GM12864 (cell line): ENCODE measurements at regions not wholly inside any gene's neighbourhood (a gene's known extent, or its start where the extent isn't known, plus 50 kb on each side); places are given as distances from the start of the nearest gene placed in this dataset.

ENCODE experiments used
- DNase-seq: peaks from one replicate; pipeline ENCODE4 v3.0.0-alpha.2; 2011; ENCODE audit warnings: low read depth
- H3K4me3 ChIP-seq: 2 replicates; pipeline ENCODE4 v1.5.1; 2011; ENCODE audit warnings: mild to moderate bottlenecking, low read depth, low read length, control low read depth
- TF ChIP-seq, protein P1 (sequence below): IDR thresholded peaks from 2 replicates; pipeline ENCODE4 v1.5.1; 2011; ENCODE audit warnings: low read depth, mild to moderate bottlenecking, moderate library complexity, low read length, control low read depth, inconsistent platforms; ENCODE audit errors: missing control alignments

DNA sequence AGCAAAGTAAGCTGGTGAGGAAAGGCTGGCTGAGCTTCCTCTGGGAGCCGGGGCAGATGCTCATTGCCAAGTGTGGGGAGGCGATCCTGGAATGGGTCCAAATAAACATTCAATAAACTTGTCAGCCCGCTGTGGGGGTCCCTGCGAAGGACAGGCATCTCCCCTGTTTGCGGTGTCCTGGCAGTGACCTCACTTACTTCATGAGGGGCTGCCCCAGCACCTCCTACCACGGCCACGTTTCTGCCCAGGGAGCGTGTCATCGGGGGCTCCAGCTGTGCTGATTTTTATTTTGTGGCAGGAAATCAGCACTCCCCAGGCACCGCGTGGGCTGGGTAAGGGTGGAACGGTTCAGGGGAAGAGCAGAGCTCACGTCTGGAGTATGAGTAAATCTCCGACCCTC, 493.9 kb upstream of the B3GAT1 start:
- TF ChIP-seq, protein P1, sequence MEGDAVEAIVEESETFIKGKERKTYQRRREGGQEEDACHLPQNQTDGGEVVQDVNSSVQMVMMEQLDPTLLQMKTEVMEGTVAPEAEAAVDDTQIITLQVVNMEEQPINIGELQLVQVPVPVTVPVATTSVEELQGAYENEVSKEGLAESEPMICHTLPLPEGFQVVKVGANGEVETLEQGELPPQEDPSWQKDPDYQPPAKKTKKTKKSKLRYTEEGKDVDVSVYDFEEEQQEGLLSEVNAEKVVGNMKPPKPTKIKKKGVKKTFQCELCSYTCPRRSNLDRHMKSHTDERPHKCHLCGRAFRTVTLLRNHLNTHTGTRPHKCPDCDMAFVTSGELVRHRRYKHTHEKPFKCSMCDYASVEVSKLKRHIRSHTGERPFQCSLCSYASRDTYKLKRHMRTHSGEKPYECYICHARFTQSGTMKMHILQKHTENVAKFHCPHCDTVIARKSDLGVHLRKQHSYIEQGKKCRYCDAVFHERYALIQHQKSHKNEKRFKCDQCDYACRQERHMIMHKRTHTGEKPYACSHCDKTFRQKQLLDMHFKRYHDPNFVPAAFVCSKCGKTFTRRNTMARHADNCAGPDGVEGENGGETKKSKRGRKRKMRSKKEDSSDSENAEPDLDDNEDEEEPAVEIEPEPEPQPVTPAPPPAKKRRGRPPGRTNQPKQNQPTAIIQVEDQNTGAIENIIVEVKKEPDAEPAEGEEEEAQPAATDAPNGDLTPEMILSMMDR = no peak
- DNase-seq = no peak
- no peak overlapping the region for H3K4me3 ChIP-seq

DNA sequence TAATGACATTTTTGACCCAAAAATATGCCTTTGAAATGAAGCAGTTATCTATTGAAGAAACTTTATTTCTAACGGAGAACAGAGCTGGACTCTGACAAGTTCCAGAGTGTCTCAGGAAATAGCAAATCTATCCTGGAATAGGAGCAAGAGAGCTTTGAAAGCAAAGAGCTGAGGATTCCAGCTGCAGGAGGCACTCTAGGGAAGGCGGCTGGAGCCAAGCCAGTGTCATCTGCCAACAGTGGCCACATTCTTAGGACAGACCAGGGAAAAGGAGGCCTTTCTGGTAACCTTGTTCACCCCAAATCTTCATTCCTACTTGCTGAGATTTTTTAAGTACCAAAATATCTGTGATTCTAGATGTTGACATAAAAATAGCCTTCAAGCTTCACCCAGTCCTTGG, 493.5 kb upstream of the B3GAT1 start:
- no peak overlapping the region for H3K4me3 ChIP-seq
- no peak for DNase-seq
- TF ChIP-seq, protein P1 = no peak

DNA sequence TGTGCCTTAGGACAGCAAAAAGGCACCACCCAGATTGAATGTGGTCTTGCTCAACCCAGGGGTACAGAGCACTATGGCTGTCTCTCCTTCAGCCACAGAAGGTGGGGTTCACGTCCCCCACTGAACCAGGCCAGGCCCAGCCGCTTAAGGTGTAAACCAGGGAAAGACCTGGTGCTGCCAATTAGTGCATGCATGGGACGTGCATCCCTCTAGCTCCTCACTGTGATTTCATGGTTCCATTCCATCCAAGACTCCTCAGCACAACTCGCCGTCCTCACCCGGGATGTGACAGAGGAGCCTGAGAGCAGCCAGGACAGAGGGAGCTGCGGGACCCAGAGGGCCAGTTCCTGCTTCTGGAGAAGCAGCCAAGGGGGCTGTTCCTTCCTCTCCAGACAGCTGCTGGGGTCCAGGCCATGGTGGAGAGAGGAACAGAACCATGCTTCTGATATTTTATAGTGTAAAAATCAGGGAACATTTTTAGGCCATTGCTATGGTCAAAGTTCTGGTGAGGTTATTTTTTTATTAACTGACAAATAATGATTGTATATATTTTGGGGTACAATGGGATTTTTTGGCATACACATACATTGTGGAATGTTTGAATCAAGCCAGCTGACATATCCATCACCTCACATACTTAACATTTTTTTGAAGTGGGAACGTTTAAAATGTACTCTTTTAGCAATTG, 492.2 kb upstream of the B3GAT1 start:
- DNase-seq = no peak
- no peak overlapping the region for H3K4me3 ChIP-seq
- TF ChIP-seq, protein P1 = no peak

DNA sequence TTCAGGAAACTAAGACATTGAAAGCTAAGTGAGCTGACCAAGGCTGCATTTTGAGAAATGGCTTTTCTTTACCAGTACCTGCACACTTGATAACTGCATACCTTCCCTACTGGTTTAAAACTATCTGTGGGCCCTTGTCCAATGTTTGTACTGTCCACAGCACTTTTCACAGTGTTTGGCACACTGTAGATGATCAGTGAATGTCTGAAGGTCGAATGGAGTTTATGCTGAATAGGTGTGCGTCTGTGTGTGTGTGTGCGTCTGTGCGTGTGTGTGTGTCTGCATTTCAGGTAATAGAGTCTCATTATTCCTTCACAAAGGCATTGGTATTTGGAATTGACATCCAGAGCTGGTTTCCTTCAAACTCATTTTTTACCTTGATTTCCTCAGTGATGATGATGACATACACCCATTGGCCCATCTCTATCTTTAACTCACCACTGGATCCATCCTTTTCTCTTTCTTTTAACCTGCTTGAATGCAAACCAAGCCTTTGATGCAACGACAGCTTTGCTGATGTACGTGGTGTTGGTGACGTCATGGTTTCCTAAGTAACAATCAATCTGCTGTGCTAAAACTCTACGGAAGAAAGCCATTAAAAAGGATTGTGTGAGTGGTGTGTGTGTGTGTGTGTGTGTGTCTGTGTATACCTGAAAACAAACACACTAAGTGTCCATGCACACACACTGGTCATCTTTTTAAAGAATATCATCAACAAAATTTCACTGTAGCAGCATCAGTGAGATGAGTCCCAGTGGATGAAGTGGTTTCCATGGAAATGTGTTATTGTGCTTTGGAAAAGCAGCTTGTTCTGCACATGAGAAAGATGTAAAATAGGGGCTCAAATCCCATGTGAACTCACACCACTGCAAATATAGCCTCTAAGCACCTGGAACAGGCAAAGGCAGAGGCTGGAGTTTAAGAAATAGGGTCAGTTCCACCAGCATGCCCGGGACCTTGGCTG, 490.2 kb upstream of the B3GAT1 start:
- no peak overlapping the region for H3K4me3 ChIP-seq
- DNase-seq = no peak
- TF ChIP-seq, protein P1 = no peak

DNA sequence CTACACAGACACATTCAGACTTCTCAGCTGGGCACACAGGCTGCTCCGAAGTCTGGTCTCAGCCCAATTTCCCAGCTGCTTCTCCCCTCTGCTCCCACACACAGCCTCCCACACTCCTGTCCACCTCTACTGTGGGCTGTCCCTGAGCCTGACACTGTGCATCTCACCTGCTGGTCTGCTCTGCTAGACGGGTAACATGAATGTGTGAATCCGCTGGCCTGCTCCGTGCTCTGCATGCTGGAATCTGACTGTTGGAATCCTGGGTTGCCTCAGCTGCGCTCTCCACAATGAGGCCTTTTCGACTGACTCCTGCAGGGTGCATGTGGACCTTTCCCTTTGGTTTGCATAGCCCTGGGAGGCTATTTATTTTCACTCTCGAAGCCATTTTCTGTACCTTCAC, 489.5 kb upstream of the B3GAT1 start:
- H3K4me3 ChIP-seq = no peak overlapping the region
- no peak for DNase-seq
- TF ChIP-seq, protein P1 = no peak

DNA sequence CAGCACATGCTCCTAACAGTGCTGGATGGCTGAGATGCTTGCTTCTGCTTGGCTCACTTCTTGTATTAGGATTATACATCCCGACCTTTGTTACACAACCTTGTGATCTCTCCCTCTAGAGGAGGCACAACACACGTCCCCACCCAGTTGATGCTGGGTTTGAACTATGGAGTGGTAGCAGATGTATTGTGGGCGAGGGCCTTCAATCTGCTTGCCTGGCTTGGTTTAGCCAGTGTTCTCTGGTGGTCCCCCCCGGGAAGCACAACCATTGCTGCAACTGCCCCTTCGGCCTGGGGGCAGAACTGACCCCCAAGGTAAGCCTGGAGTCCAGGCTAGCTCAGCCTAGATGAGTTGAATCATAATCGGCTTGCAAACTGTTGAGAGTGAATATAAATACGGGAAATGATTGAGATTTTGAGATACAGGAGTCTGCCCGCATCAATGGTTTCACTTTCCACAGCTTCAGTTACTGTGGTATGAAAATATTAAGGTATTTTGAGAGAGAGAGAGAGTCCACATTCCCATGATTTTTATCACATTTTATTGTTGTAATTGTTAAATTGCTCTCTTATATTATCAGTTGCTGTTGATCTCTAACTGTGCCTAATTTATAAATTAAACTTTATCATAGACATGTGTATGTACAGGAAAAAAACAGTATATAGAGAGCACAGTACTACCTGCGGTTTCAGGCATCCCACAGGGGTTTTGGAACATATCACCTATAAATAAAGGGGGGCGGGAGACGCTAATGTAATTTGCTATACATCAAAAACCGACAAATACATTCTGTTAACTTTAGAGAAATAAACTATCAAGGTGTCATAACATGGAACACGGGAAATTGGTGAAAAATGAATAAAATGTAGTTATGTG, 482.0 kb upstream of the B3GAT1 start:
- no peak for DNase-seq
- H3K4me3 ChIP-seq = no peak overlapping the region
- TF ChIP-seq, protein P1 = no peak
